HCT116 (cell line): ENCODE measurements at regions not wholly inside any gene's neighbourhood (a gene's known extent, or its start where the extent isn't known, plus 50 kb on each side); places are given as distances from the start of the nearest gene placed in this dataset.

Source experiments
- ATF3 ChIP-seq: IDR thresholded peaks from 2 replicates; pipeline ENCODE4 v1.6.1; 2012
- CBX3 ChIP-seq: IDR thresholded peaks from 2 replicates; pipeline ENCODE4 v1.6.1; 2012; ENCODE audit warnings: low read depth
- CEBPB ChIP-seq: IDR thresholded peaks from 2 replicates; pipeline ENCODE4 v1.6.1; 2012; ENCODE audit warnings: low read depth
- CTCF ChIP-seq, 3 experiments: fragments of 200-600 bp in 1 of 3; sonication (generic) in 1 of 3; IDR thresholded peaks in 2 of 3; conservative IDR thresholded peaks in 1 of 3; 2 replicates each; pipeline ENCODE4 v1.5.1; 2012 to 2017; ENCODE audit warnings: low read depth in 2 of 3, low read length in 2 of 3, antibody characterized with exemption in 1 of 3, borderline replicate concordance in 1 of 3, control low read depth in 1 of 3, mild to moderate bottlenecking in 1 of 3, mixed read lengths in 1 of 3, mixed run types in 1 of 3, moderate library complexity in 1 of 3; ENCODE audit not compliant: insufficient read depth in 1 of 3
- EZH2 ChIP-seq: fragments of 200-600 bp; sonication (generic); IDR thresholded peaks from 2 replicates; pipeline ENCODE4 v1.6.1; 2017; ENCODE audit warnings: antibody characterized with exemption, mixed run types

DNA sequence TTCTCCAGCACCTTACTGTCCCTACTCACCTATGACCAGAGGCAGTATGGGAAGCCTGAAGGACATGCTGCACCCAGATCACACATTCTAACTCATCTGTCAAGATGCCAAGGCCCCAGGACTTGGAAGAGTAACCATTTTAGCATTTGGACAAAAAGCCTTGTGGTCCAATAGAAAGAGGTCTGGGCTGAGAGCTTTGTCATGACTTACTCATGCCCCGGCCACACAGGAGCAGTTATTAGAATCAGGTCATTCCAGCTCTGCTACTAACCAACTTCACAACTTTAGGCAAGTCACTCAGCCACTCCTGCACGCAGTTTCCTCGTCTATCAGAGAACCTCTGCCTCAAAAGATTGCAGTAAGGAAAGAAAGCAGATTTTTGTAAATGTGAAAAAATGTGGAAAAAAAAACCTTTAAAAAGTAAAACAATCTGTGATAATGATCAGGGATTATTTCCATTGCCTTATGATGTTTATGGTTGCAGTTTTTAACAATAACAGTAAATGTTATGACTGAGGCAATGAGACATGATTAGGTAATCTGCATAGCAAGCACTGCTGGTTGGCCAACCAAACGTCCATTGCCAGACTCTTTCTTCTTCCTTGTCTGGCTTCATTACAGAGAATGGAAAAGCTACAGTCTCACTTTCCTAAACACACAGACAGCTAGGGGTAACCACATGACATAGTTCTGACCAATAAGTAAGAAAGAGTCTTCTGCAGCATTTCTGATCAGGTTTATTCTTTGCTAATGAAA lies 255.4 kb upstream of the CHAC2 start:
- TF ChIP-seq CTCF (IDR thresholded peaks at IDR 0.05 in 2 of 3, conservative IDR thresholded peaks at IDR 0.05 in 1 of 3; ENCODE audit: borderline replicate concordance in 1 of 3, insufficient read depth in 1 of 3, low read depth in 2 of 3, low read length in 2 of 3) (no peak), EZH2 (no peak), CBX3 (no peak), CEBPB (no peak), ATF3 (no peak)
